ENCODE measurements at regions not wholly inside any gene's neighbourhood (a gene's known extent, or its start where the extent isn't known, plus 50 kb on each side); places are given as distances from the start of the nearest gene placed in this dataset.

DNA sequence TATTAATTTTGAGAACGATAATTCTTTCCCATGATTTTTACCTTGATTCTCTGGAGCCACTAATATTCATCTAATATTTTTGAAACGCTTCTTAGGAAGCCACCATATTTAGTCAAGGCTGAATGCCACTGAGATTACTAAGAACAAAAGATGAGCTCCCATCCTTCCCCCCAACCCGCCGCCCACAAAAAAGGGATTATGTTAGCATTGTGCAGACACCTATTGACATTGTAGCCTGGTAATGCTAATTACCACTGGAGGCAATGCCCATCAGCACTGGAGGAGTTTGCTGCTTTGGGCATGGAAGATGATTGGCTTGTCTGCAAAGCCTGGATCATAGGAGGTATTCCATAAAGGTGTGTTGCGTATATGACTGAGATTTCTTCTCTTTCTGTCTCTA lies 739.1 kb upstream of the WWC1 start:
- no peak for DNase-seq (ENCODE audit: extremely low spot score)
- WGBS: 95% methylated on average over 5 of the region's 5 CpGs
- Histone ChIP-seq H3K36me3 (ENCODE audit: insufficient read depth) (no peaks in the 10 kb centered on the region), H3K27ac (ENCODE audit: low read depth) (no peak overlapping the region), H3K4me1 (ENCODE audit: insufficient read depth) (no peaks in the 10 kb centered on the region), H3K4me3 (ENCODE audit: low read depth, low read length) (no peak overlapping the region)

DNA sequence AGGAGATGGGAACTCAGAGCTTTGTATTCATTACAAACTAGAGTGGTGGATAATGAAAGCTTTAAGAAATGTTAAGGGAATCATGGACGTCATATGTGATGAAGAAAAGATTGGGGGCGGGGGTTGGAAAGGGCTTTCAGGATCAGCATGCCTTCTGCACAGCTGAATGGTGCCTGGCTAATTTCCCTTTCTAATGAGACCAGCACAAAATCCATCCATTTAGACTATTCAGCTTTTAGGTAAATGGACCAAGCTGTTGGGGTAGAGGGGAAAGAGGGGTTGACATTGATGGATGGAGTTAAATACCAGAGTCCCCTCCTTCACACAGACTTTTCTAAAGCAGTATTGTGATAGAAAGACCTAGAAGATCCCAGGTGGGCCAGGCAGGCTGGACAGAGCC lies 737.9 kb upstream of the WWC1 start:
- no peak overlapping the region for H3K27ac ChIP-seq (ENCODE audit: low read depth)
- WGBS: 96% methylated on average over 2 of the region's 2 CpGs
- no peaks in the 10 kb centered on the region for H3K4me1 ChIP-seq (ENCODE audit: insufficient read depth)
- no peaks in the 10 kb centered on the region for H3K36me3 ChIP-seq (ENCODE audit: insufficient read depth)
- no peak overlapping the region for H3K4me3 ChIP-seq (ENCODE audit: low read depth, low read length)
- DNase-seq (ENCODE audit: extremely low spot score): no peak

- H3K4me3 ChIP-seq (ENCODE audit: low read depth, low read length): no peak overlapping the region
- 94% methylated on average over 7 of the region's 7 CpGs for WGBS
- H3K36me3 ChIP-seq (ENCODE audit: insufficient read depth): no peaks in the 10 kb centered on the region
- no peaks in the 10 kb centered on the region for H3K4me1 ChIP-seq (ENCODE audit: insufficient read depth)
- H3K27ac ChIP-seq (ENCODE audit: low read depth): no peak overlapping the region
- DNase-seq (ENCODE audit: extremely low spot score): no peak
Measured at GRCh38 chr5:167554564-167555290, 736.7 kb upstream of the WWC1 start.

GRCh38 chr5:167555565-167556166 lies 735.8 kb upstream of the WWC1 start:
- Histone ChIP-seq H3K4me1 (ENCODE audit: insufficient read depth) (no peaks in the 10 kb centered on the region), H3K4me3 (ENCODE audit: low read depth, low read length) (no peak overlapping the region), H3K36me3 (ENCODE audit: insufficient read depth) (no peaks in the 10 kb centered on the region), H3K27ac (ENCODE audit: low read depth) (no peak overlapping the region)
- no peak for DNase-seq (ENCODE audit: extremely low spot score)
- WGBS: 46% methylated on average over 10 of the region's 10 CpGs

DNA sequence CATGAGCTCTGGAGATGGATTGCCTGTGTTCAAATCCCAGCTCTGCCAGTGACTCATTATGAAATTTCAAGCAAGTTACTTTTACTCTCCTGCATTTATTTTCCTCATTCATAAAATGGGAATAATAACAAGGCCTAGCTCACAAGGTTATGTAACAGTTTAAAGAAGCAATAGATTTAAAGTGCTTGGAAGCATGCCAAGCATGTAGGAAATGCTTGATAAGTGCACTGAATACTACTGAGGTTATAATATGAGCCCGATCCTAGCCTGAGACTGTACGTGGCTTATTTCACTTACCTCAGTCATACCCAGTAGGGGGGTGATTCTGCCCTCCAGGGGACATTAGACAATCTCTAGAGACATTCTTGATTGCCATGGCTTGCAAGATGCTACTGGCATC lies 734.1 kb upstream of the WWC1 start:
- H3K4me3 ChIP-seq (ENCODE audit: low read depth, low read length): no peak overlapping the region
- no peak for DNase-seq (ENCODE audit: extremely low spot score)
- no peak overlapping the region for H3K27ac ChIP-seq (ENCODE audit: low read depth)
- H3K4me1 ChIP-seq (ENCODE audit: insufficient read depth): no peaks in the 10 kb centered on the region
- 68% methylated on average over 2 of the region's 2 CpGs for WGBS
- no peaks in the 10 kb centered on the region for H3K36me3 ChIP-seq (ENCODE audit: insufficient read depth)

- H3K27ac ChIP-seq (ENCODE audit: low read depth): no peak overlapping the region
- no peak for DNase-seq (ENCODE audit: extremely low spot score)
- H3K4me3 ChIP-seq (ENCODE audit: low read depth, low read length): no peak overlapping the region
- no peaks in the 10 kb centered on the region for H3K4me1 ChIP-seq (ENCODE audit: insufficient read depth)
- H3K36me3 ChIP-seq (ENCODE audit: insufficient read depth): no peaks in the 10 kb centered on the region
- WGBS: 87% methylated on average over 9 of the region's 9 CpGs
Measured at GRCh38 chr5:167561796-167562195, 729.6 kb upstream of the WWC1 start.

- no peak overlapping the region for H3K4me3 ChIP-seq (ENCODE audit: low read depth, low read length)
- H3K36me3 ChIP-seq (ENCODE audit: insufficient read depth): no peaks in the 10 kb centered on the region
- H3K27ac ChIP-seq (ENCODE audit: low read depth): no peak overlapping the region
- 69% methylated on average over 1 of the region's 1 CpG for WGBS
- DNase-seq (ENCODE audit: extremely low spot score): no peak
- no peaks in the 10 kb centered on the region for H3K4me1 ChIP-seq (ENCODE audit: insufficient read depth)
Measured at GRCh38 chr5:167564275-167564674, 727.2 kb upstream of the WWC1 start.

DNA sequence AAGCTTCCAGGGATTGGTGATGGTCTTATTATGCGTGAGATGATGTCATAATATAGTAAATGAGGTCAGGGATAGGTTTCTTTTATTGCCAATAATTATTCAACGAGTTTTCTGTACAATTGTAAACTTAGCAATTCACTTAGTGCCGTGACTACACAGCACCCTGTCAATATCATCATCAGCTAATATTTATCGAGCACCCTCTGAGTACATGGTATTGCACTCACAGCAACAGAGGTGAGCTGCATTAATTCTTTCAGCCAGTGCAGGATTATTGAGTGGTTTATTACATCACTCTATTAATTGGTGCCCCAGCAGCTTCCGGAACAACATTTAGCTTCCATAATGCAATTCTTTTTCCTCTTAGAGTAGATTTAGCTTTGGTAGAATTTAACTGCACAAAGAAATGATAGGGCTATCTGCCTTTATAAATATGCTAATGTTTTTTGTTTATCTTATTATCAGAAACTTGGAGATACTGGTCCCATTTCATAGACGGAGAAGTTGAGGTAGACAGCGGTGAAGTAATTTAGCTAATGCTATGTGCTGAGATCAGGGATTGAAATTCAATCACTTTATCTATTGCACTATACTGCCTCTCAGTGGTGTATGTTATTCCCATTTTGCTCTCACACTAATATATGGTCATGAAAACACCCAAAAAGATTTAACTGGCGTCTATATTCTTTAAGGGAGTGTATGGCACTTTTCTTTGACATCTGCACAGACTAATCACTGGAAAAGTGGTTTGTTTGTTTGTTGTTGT lies 726.1 kb upstream of the WWC1 start:
- Histone ChIP-seq H3K27ac (ENCODE audit: low read depth) (no peak overlapping the region), H3K4me3 (ENCODE audit: low read depth, low read length) (no peak overlapping the region), H3K36me3 (ENCODE audit: insufficient read depth) (no peaks in the 10 kb centered on the region), H3K4me1 (ENCODE audit: insufficient read depth) (no peaks in the 10 kb centered on the region)
- WGBS: 87% methylated on average over 8 of the region's 8 CpGs
- DNase-seq (ENCODE audit: extremely low spot score): no peak

DNA sequence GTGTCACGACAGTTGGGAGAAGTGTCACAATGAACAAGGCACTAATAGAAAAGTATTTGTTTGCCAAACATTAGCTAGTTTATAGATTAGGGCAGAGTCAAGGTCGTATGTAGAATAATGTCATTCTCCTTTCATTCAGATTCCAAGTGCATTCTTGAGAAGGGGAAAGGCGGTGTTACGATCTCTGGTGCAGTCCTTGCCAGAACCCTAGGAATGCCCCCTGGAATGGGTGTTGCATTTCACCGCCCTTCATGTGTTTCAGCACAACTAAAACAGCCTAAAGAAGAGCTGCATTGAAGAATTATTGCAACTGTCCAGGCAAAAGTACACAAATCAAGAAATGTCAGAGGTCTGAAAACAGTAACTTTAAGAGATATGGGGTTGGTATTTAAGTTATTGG lies 721.0 kb upstream of the WWC1 start:
- Histone ChIP-seq H3K4me1 (ENCODE audit: insufficient read depth) (no peaks in the 10 kb centered on the region), H3K36me3 (ENCODE audit: insufficient read depth) (no peaks in the 10 kb centered on the region), H3K4me3 (ENCODE audit: low read depth, low read length) (no peak overlapping the region), H3K27ac (ENCODE audit: low read depth) (no peak overlapping the region)
- no peak for DNase-seq (ENCODE audit: extremely low spot score)
- 79% methylated on average over 5 of the region's 5 CpGs for WGBS

GRCh38 chr5:167571824-167572223 lies 719.6 kb upstream of the WWC1 start:
- no peak for DNase-seq (ENCODE audit: extremely low spot score)
- Histone ChIP-seq H3K4me1 (ENCODE audit: insufficient read depth) (no peaks in the 10 kb centered on the region), H3K36me3 (ENCODE audit: insufficient read depth) (no peaks in the 10 kb centered on the region), H3K4me3 (ENCODE audit: low read depth, low read length) (no peak overlapping the region), H3K27ac (ENCODE audit: low read depth) (no peak overlapping the region)
- 79% methylated on average over 3 of the region's 3 CpGs for WGBS

DNA sequence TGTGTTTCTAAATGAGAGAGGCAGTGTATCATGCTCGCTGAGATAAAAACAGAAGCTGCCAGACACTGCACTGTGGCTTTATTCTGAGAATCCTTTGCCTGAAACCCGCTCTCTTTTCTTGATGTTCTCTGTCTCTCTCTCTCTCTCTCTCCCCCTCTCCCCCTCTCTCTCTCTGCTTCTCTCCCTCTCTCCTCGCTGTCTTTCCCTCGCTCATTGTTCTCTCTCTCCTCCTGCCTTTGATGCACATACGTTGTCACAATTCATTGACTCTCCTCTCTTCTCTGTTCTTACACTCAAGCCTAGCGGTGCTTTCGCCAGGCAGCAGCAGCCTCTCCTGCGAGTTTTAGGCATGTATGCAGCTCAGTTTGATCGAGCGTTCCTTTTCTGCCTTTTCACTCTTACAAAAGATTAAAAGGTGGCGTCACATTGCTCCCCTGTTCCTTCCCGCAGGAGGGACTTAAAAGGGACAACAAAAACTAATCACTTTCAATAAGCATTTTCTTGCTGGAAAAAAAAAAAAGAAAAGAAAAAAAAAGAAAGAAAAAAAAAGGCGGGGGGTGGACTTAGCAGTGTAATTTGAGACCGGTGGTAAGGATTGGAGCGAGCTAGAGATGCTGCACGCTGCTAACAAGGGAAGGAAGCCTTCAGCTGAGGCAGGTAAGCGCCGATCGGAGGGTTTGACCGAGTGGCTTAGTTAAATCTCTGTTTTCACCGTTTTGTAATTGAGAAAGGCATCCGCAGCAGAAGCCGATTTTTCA lies 717.9 kb upstream of the WWC1 start:
- Histone ChIP-seq H3K4me3 (ENCODE audit: low read depth, low read length) (peak overlapping the region; percentile 25), H3K27ac (ENCODE audit: low read depth) (no peak overlapping the region), H3K36me3 (ENCODE audit: insufficient read depth) (no peaks in the 10 kb centered on the region), H3K4me1 (ENCODE audit: insufficient read depth) (no peaks in the 10 kb centered on the region)
- peak; percentile 65 for DNase-seq (ENCODE audit: extremely low spot score)
- 3% methylated on average over 23 of the region's 23 CpGs for WGBS

- H3K4me3 ChIP-seq (ENCODE audit: low read depth, low read length): no peak overlapping the region
- H3K27ac ChIP-seq (ENCODE audit: low read depth): no peak overlapping the region
- H3K36me3 ChIP-seq (ENCODE audit: insufficient read depth): no peaks in the 10 kb centered on the region
- no peaks in the 10 kb centered on the region for H3K4me1 ChIP-seq (ENCODE audit: insufficient read depth)
- whole genome bisulfite sequencing: 33% methylated on average over 7 of the region's 7 CpGs
- DNase-seq (ENCODE audit: extremely low spot score): no peak
Measured at GRCh38 chr5:167574464-167574863, 717.0 kb upstream of the WWC1 start.

DNA sequence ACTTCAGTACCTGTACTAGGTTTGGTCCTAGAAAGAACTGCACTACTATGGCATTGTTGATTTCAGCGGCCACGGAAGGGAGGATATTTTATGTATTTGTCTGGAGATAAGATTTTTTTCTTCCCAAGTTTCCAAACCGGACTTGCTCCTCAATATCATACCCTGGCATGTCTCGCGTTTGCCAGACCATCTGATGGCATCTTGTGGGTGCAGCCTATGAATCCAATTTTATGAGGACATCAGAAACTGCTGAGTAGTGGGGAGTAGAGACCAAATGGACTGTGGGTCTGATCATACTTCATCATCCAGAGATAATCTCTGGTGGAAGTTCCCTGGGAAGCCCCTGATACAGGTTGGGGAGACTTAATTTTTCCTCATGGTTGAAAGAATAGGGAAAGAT lies 716.1 kb upstream of the WWC1 start:
- DNase-seq (ENCODE audit: extremely low spot score): no peak
- H3K36me3 ChIP-seq (ENCODE audit: insufficient read depth): no peaks in the 10 kb centered on the region
- no peaks in the 10 kb centered on the region for H3K4me1 ChIP-seq (ENCODE audit: insufficient read depth)
- 74% methylated on average over 5 of the region's 5 CpGs for WGBS
- no peak overlapping the region for H3K27ac ChIP-seq (ENCODE audit: low read depth)
- no peak overlapping the region for H3K4me3 ChIP-seq (ENCODE audit: low read depth, low read length)
